Omental fat pad (tissue), 3 donors: ENCODE measurements at regions not wholly inside any gene's neighbourhood (a gene's known extent, or its start where the extent isn't known, plus 50 kb on each side); places are given as distances from the start of the nearest gene placed in this dataset.

Experiments
- ATAC-seq: fragments of 150-250 bp; one replicate; pipeline ENCODE4 v1.9.1; 2016; ENCODE audit warnings: mild to moderate bottlenecking, moderate library complexity; ENCODE audit not compliant: low FRiP score
- DNase-seq: peaks from one replicate; pipeline ENCODE4 v3.0.0-alpha.2; 2019; ENCODE audit warnings: low spot score
- TF ChIP-seq, protein P1 (sequence below), 3 donors: fragments of 450-650 bp; IDR thresholded peaks; one replicate each; pipeline ENCODE4 v1.5.1; 2016 to 2017; ENCODE audit warnings: antibody characterized with exemption in 3 of 3, mild to moderate bottlenecking in 3 of 3, moderate library complexity in 2 of 3

GRCh38 chr11:30811226-30811755 is 225.1 kb upstream of the MPPED2 start:
- DNase-seq (no peak), ATAC-seq (no peak)
- TF ChIP-seq, protein P1, sequence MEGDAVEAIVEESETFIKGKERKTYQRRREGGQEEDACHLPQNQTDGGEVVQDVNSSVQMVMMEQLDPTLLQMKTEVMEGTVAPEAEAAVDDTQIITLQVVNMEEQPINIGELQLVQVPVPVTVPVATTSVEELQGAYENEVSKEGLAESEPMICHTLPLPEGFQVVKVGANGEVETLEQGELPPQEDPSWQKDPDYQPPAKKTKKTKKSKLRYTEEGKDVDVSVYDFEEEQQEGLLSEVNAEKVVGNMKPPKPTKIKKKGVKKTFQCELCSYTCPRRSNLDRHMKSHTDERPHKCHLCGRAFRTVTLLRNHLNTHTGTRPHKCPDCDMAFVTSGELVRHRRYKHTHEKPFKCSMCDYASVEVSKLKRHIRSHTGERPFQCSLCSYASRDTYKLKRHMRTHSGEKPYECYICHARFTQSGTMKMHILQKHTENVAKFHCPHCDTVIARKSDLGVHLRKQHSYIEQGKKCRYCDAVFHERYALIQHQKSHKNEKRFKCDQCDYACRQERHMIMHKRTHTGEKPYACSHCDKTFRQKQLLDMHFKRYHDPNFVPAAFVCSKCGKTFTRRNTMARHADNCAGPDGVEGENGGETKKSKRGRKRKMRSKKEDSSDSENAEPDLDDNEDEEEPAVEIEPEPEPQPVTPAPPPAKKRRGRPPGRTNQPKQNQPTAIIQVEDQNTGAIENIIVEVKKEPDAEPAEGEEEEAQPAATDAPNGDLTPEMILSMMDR (IDR thresholded peaks at IDR 0.05), result no peak

GRCh38 chr11:30810116-30810515 is 224.0 kb upstream of the MPPED2 start:
- TF ChIP-seq, protein P1 (IDR thresholded peaks at IDR 0.05), result no peak
- DNase-seq, result no peak
- ATAC-seq, result no peak

DNA sequence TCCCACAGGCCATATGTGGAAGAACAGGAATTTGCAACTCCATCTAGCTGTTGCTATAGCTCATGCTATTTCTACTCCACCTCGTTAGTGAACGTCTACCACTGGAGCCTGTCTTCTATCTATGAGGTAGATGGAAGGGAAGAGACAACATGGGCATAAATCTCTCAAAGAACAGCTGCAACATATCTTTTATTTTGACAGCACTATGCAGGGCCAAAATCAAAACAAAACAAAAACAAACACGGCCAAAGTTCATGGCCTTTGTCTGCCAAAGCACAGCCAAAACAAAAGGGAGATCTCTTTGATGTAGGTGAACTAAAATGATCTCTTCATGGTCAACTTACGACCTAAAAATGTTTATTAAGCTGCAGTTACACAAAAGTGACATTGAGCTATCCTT is 215.2 kb upstream of the MPPED2 start:
- DNase-seq, result no peak
- ATAC-seq, result no peak
- TF ChIP-seq, protein P1 (IDR thresholded peaks at IDR 0.05), result no peak

DNA sequence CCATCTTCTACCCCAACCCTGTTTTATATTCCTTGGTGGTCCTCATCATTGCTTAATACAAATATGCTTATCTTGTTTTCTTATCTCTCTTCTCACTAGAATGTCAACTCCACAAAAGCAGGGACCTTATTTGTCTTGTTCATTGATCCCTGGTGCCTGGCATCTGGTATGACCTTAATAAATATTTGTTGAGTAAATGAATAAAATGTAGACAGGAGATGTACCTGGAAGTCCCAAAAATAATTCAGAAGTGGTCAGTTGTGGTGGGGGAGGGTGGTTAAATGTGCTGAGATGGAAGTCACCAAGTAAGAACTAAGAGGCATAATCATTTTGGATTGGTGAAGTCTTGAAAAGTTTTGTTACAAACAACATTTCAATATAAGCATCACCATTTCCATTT is 214.8 kb upstream of the MPPED2 start:
- TF ChIP-seq, protein P1 (IDR thresholded peaks at IDR 0.05), result no peak
- ATAC-seq, result no peak
- no peak for DNase-seq

- DNase-seq, result no peak
- ATAC-seq, result no peak
- TF ChIP-seq, protein P1 (IDR thresholded peaks at IDR 0.05), result no peak
These were observed 212.5 kb upstream of the MPPED2 start for GRCh38 chr11:30798547-30799236.

DNA sequence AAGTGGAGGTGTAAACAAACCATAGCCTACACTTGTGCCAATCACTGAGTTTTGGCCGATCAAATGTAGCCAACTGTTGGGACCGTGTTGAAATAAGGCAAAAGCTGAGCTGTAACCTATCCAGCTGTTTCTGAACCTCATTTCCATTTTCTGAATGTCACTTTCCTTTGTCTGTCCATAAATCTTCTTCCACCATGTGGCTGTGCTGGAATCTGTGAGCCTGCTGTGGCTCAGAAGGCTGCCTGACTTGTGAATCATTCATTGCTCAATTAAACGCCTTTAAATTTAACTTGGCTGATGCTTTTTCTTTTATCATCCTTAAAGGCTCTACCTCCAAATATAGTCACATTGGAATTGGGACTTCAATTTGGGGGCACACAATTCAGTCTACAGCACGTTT is 203.1 kb upstream of the MPPED2 start:
- DNase-seq, result no peak
- no peak for ATAC-seq
- TF ChIP-seq, protein P1 (IDR thresholded peaks at IDR 0.05), result no peak

DNA sequence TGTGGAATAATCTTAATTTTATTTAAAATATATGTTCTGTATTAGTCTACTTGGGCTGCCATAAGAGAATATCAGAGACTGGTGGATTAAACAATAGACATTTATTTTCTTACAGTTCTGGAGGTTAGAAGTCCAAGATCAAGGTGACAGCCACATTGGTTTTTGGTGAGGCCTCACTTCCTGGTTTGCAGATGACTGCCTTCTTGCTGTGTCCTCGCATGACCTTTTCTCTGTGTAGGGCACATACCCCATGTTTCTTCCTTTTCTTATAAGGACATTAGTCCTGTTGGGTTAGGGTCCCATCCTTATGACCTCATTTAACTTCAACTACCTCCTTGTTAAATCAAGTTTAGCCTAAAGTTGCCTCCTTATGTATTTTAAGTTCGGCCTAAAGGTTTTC is 202.7 kb upstream of the MPPED2 start:
- TF ChIP-seq, protein P1 (IDR thresholded peaks at IDR 0.05), result no peak
- ATAC-seq, result no peak
- DNase-seq, result no peak
